ENCODE measurements at regions not wholly inside any gene's neighbourhood (a gene's known extent, or its start where the extent isn't known, plus 50 kb on each side); places are given as distances from the start of the nearest gene placed in this dataset.
A peak's percentile ranks its signal among the peaks of the same experiment; 100 is the strongest.

- no peak overlapping the region for H3K4me3 ChIP-seq
- no peak for TF ChIP-seq CTCF (IDR thresholded peaks at IDR 0.05; ENCODE audit: low read depth, low read length)
- DNase-seq (ENCODE audit: low read depth in 1 of 2, low spot score in 1 of 2): peak in 1 of 2 donors; percentile 22
- no peaks in the 10 kb centered on the region for H3K27me3 ChIP-seq
- H3K9me3 ChIP-seq (ENCODE audit: low read depth): no peaks in the 10 kb centered on the region
- H3K4me1 ChIP-seq (ENCODE audit: low read depth): no peaks in the 10 kb centered on the region
- no peak overlapping the region for H3K27ac ChIP-seq
- no peaks in the 10 kb centered on the region for H3K36me3 ChIP-seq
These were observed 204.1 kb downstream of the SIM1 start for GRCh38 chr6:100260584-100260983.

DNA sequence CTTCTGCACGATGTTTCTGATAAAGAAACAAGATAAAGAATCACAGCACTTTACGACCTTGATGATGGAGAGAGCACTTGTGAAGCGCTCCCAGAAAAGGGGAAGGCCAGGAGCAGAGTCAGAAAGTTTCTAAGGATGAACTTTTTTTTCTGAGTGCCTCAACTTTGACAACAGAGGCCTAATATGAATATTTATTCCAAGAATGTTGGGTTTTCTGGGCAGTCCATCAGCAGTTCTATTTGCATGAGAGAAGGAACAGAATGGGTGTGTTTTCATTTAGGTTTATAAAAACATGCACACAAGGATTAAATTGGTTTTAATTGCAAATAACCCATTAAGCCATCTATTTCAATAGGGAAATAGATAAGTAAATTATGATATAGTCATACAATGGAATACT is 204.9 kb downstream of the SIM1 start:
- H3K27me3 ChIP-seq: no peaks in the 10 kb centered on the region
- H3K36me3 ChIP-seq: no peaks in the 10 kb centered on the region
- no peaks in the 10 kb centered on the region for H3K4me1 ChIP-seq (ENCODE audit: low read depth)
- no peak for TF ChIP-seq CTCF (IDR thresholded peaks at IDR 0.05; ENCODE audit: low read depth, low read length)
- H3K4me3 ChIP-seq: no peak overlapping the region
- no peaks in the 10 kb centered on the region for H3K9me3 ChIP-seq (ENCODE audit: low read depth)
- H3K27ac ChIP-seq: no peak overlapping the region
- DNase-seq (ENCODE audit: low read depth in 1 of 2, low spot score in 1 of 2): no peak

DNA sequence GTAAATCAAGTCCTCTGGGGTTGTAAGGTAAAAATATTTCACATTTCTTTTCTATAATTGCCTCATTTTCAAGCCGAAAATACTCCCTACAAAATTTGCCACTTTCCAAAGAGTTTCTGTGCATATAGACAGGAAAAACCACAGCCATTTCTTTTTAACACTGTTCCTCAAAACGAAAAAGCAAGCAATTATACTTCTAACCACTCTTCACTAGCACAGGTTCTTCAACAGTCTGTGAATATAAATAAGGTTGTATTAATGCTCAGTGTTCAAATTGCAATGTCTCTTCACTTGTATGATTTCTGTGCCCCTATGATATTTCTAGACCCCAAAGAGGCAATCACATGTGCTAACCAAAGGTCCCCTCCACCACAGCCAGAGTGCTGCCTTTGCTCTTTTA is 206.0 kb downstream of the SIM1 start:
- Histone ChIP-seq H3K36me3 (no peaks in the 10 kb centered on the region), H3K4me1 (ENCODE audit: low read depth) (no peaks in the 10 kb centered on the region), H3K27ac (no peak overlapping the region), H3K4me3 (no peak overlapping the region), H3K9me3 (ENCODE audit: low read depth) (no peaks in the 10 kb centered on the region), H3K27me3 (no peaks in the 10 kb centered on the region)
- DNase-seq (ENCODE audit: low read depth in 1 of 2, low spot score in 1 of 2): no peak
- no peak for TF ChIP-seq CTCF (IDR thresholded peaks at IDR 0.05; ENCODE audit: low read depth, low read length)

GRCh38 chr6:100257793-100258395 is 206.8 kb downstream of the SIM1 start:
- DNase-seq (ENCODE audit: low read depth in 1 of 2, low spot score in 1 of 2): peak in 1 of 2 donors; percentile 81
- Histone ChIP-seq H3K27ac (no peak overlapping the region), H3K4me3 (no peak overlapping the region), H3K36me3 (no peaks in the 10 kb centered on the region), H3K27me3 (no peaks in the 10 kb centered on the region), H3K4me1 (ENCODE audit: low read depth) (no peaks in the 10 kb centered on the region), H3K9me3 (ENCODE audit: low read depth) (no peaks in the 10 kb centered on the region)
- peak; percentile 26 for TF ChIP-seq CTCF (IDR thresholded peaks at IDR 0.05; ENCODE audit: low read depth, low read length)

DNA sequence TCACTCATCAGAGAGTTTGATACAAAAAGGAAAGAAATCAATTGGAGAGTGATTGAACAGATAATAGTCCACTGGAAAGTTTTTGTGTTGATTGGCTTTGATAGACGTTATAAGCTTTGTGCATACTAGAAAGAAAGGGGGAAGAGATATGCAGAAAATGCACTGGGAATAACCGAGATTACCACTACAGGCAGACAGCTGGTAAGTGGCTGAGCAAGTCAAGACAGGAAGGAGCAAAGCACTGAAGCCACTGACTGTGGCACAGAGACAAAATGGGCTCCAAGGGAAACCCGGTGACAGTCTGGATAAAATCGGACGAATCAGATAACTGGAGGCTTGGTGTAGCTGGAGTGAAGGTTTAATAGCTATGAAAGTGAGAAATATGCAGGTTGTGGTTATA is 209.0 kb downstream of the SIM1 start:
- H3K4me1 ChIP-seq (ENCODE audit: low read depth): no peaks in the 10 kb centered on the region
- no peaks in the 10 kb centered on the region for H3K9me3 ChIP-seq (ENCODE audit: low read depth)
- H3K27ac ChIP-seq: no peak overlapping the region
- H3K4me3 ChIP-seq: no peak overlapping the region
- TF ChIP-seq CTCF (IDR thresholded peaks at IDR 0.05; ENCODE audit: low read depth, low read length): no peak
- no peaks in the 10 kb centered on the region for H3K36me3 ChIP-seq
- DNase-seq (ENCODE audit: low read depth in 1 of 2, low spot score in 1 of 2): peak in 1 of 2 donors; percentile 2
- H3K27me3 ChIP-seq: no peaks in the 10 kb centered on the region
